ENCODE measurements at regions not wholly inside any gene's neighbourhood (a gene's known extent, or its start where the extent isn't known, plus 50 kb on each side); places are given as distances from the start of the nearest gene placed in this dataset.

DNA sequence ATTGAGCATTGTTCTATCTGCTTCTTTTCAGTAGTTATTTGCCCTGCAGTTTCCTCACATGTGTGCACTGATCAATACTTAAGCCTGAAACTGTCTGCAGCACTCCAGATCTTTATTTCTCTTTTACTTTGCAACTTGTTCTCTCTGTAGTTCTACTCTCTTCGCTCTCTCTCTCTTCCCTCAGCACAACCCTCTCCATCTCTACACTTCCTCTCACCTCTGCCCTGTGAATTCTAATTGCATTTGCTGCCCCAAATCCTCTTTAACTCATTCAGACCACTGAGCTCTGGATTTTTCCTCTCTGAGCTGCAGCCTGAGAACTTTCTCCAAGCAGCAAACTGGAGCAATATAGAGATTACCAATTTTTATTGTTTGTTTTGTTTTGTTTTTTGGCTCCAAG lies 1035.5 kb downstream of the FSCB start:
- no peak for TF ChIP-seq EP300 (IDR thresholded peaks at IDR 0.05; ENCODE audit: borderline replicate concordance in 1 of 2, low read depth in 1 of 2, low read length in 1 of 2)
- TF ChIP-seq, protein P1, sequence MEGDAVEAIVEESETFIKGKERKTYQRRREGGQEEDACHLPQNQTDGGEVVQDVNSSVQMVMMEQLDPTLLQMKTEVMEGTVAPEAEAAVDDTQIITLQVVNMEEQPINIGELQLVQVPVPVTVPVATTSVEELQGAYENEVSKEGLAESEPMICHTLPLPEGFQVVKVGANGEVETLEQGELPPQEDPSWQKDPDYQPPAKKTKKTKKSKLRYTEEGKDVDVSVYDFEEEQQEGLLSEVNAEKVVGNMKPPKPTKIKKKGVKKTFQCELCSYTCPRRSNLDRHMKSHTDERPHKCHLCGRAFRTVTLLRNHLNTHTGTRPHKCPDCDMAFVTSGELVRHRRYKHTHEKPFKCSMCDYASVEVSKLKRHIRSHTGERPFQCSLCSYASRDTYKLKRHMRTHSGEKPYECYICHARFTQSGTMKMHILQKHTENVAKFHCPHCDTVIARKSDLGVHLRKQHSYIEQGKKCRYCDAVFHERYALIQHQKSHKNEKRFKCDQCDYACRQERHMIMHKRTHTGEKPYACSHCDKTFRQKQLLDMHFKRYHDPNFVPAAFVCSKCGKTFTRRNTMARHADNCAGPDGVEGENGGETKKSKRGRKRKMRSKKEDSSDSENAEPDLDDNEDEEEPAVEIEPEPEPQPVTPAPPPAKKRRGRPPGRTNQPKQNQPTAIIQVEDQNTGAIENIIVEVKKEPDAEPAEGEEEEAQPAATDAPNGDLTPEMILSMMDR (IDR thresholded peaks at IDR 0.05) = no peak

Data from SK-N-SH (cell line).